Spleen (tissue), 11 donors: ENCODE measurements at regions not wholly inside any gene's neighbourhood (a gene's known extent, or its start where the extent isn't known, plus 50 kb on each side); places are given as distances from the start of the nearest gene placed in this dataset.
"Not testable (repeated sequence)": the region's sequence is repeated elsewhere in the genome, so short reads cannot be mapped to it uniquely, and the experiment has no call there.

Experiments used
- DNase-seq: peaks from one replicate; pipeline ENCODE4 v3.0.0-alpha.2; 2020
- H3K27ac ChIP-seq, 8 donors: fragments of 200-600 bp; sonication (generic) in 7 of 8; 1 replicate in 4 of 8; 2 replicates in 4 of 8; pipeline versions ENCODE4 v1.5.0 to v1.8.0; 2016 to 2021; ENCODE audit warnings: inconsistent platforms in 4 of 8, mild to moderate bottlenecking in 4 of 8, moderate library complexity in 1 of 8
- H3K27me3 ChIP-seq, 7 donors: fragments of 200-600 bp; sonication (generic) in 6 of 7; replicated peaks in 1 of 7; 1 replicate in 4 of 7; 2 replicates in 3 of 7; pipeline versions ENCODE4 v1.5.0 to v1.8.0; 2016 to 2021; ENCODE audit warnings: inconsistent platforms in 3 of 7, mild to moderate bottlenecking in 1 of 7
- H3K36me3 ChIP-seq, 6 donors: fragments of 200-600 bp; sonication (generic) in 5 of 6; 1 replicate in 4 of 6; 2 replicates in 2 of 6; pipeline versions ENCODE4 v1.5.0 to v1.8.0; 2016 to 2021; ENCODE audit warnings: inconsistent platforms in 2 of 6
- H3K4me1 ChIP-seq, 6 donors: fragments of 200-600 bp; sonication (generic) in 5 of 6; 1 replicate in 3 of 6; 2 replicates in 3 of 6; pipeline versions ENCODE4 v1.5.0 to v1.8.0; 2016 to 2021; ENCODE audit warnings: inconsistent platforms in 3 of 6
- H3K4me3 ChIP-seq, 8 donors: fragments of 200-600 bp; sonication (generic) in 7 of 8; 1 replicate in 4 of 8; 2 replicates in 4 of 8; pipeline versions ENCODE4 v1.5.0 to v1.8.0; 2016 to 2021; ENCODE audit warnings: inconsistent platforms in 4 of 8, mild to moderate bottlenecking in 4 of 8, moderate library complexity in 2 of 8
- H3K9me3 ChIP-seq, 8 donors: fragments of 200-600 bp; sonication (generic) in 7 of 8; 1 replicate in 4 of 8; 2 replicates in 4 of 8; pipeline versions ENCODE4 v1.5.0 to v1.8.0; 2016 to 2021; ENCODE audit warnings: inconsistent platforms in 4 of 8
- CTCF ChIP-seq, 11 experiments: fragments of 200-600 bp in 7 of 11; fragments of 450-650 bp in 4 of 11; sonication (generic) in 4 of 11; IDR thresholded peaks in 8 of 11; conservative IDR thresholded peaks in 3 of 11; 1 replicate in 7 of 11; 2 replicates in 4 of 11; pipeline versions ENCODE4 v1.4.0 to v1.8.0; 2016 to 2021; ENCODE audit warnings: antibody characterized with exemption in 11 of 11, inconsistent platforms in 4 of 11, mild to moderate bottlenecking in 1 of 11
- POLR2A ChIP-seq, 3 donors: fragments of 450-650 bp; IDR thresholded peaks; one replicate each; pipeline ENCODE4 v1.5.1; 2017; ENCODE audit warnings: antibody characterized with exemption in 3 of 3, mild to moderate bottlenecking in 1 of 3
- POLR2AphosphoS5 ChIP-seq, 3 donors: sonication (generic); formaldehyde crosslinking; IDR thresholded peaks; one replicate each; pipeline ENCODE4 v1.5.1; 2017; ENCODE audit warnings: antibody characterized with exemption in 3 of 3
- WGBS, 5 donors: extraction: QIAGEN DNeasy Blood & Tissue Kit in 3 of 5; methylation state at CpG; one replicate each; pipeline versions ENCODE4 v1.1.5 to v1.1.7; 2013 to 2018; 5-methylcytosine and 5-hydroxymethylcytosine counted together
- intact Hi-C: fragments of 100-400 bp; cut with DNase I; formaldehyde crosslinking; loops from one replicate; pipeline ENCODE4 v1.15.0; 2023; ENCODE audit warnings: low total_unique reads
- donor health status: healthy with polysubstance abuse.
- donor health status: DM: no; HTN: no; CAD: no; lungs with moderate emphysema.
- donor health status: DM: no; HTN: no; CAD: no.
- donor health status: Bipolar disorder and iron deficiency.
- donor health status: healthy.
- donor health status: DM: no; HTN: no; CAD: no.
- donor health status: DM: yes; HTN: yes; CAD: no.

DNA sequence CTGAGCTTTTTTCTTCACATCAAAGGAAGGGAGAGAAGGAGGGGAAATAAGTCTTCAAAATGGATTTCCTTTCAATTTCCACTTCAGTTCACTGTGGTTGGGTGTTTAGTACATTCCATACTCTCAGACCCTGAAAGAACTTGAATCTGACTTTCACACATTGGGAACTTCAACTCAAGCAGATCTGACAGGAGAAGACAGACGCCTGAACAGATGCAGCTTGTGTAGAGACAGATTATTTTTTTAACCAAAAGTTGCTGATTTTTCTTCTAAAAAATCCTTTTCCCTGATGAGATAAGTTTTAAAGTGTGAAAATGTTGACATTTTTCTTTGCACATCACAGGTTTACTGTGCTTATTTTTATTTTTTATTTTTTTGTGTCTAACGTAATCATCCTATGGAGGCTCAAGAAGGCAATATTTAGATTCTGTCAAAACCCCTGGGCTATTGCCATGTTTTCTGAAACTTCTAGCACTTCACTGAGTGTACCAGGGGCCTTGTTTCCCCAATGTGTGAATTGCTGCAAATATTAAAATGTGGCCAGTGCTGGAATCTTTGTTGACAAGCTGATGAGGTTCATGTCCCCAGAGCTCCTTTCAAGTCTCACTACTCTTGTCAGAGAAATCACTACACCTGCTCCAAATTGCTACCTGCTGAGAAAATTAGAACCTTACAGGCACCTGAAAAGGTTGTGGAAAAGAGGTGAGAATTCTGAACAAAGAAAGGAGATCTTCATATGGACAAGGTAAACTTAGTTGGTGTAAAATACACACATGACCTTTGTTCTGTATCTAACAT lies 214.8 kb upstream of the BTBD3 start:
- no peak overlapping the region for H3K27ac ChIP-seq
- no peak overlapping the region for H3K4me3 ChIP-seq
- H3K27me3 ChIP-seq: no peaks in the 10 kb centered on the region
- no peaks in the 10 kb centered on the region for H3K4me1 ChIP-seq
- peaks cover 0 to 9% (median 0%) of the 10 kb centered on the region in 8 donors for H3K9me3 ChIP-seq
- no peaks in the 10 kb centered on the region for H3K36me3 ChIP-seq
- 79 to 88% (median 83%) methylated on average over 2 of the region's 2 CpGs for WGBS, 5 donors
- DNase-seq: no peak
- intact Hi-C loops: no loop called here
- no peak for TF ChIP-seq POLR2A (IDR thresholded peaks at IDR 0.05)
- no peak for TF ChIP-seq POLR2AphosphoS5 (IDR thresholded peaks at IDR 0.05)
- no peak for TF ChIP-seq CTCF (IDR thresholded peaks at IDR 0.05 in 8 of 11, conservative IDR thresholded peaks at IDR 0.05 in 3 of 11)

GRCh38 chr20:11705512-11705911 lies 212.2 kb upstream of the BTBD3 start:
- intact Hi-C loops: no loop called here
- DNase-seq: no peak
- no peak overlapping the region for H3K27ac ChIP-seq
- H3K9me3 ChIP-seq: peaks cover 0 to 8% (median 0%) of the 10 kb centered on the region in 8 donors
- H3K4me3 ChIP-seq: no peak overlapping the region
- H3K36me3 ChIP-seq: no peaks in the 10 kb centered on the region
- no peaks in the 10 kb centered on the region for H3K27me3 ChIP-seq
- TF ChIP-seq POLR2A (IDR thresholded peaks at IDR 0.05) (no peak), POLR2AphosphoS5 (IDR thresholded peaks at IDR 0.05) (no peak), CTCF (IDR thresholded peaks at IDR 0.05 in 8 of 11, conservative IDR thresholded peaks at IDR 0.05 in 3 of 11) (no peak)
- no peaks in the 10 kb centered on the region for H3K4me1 ChIP-seq

GRCh38 chr20:11708223-11708622 lies 209.5 kb upstream of the BTBD3 start:
- H3K36me3 ChIP-seq, DNase-seq, intact Hi-C loops, H3K9me3 ChIP-seq, H3K27me3 ChIP-seq, H3K27ac ChIP-seq, H3K4me3 ChIP-seq, H3K4me1 ChIP-seq: not testable (repeated sequence)
- WGBS, 5 donors: 88 to 96% (median 92%) methylated on average over 9 of the region's 9 CpGs

GRCh38 chr20:11711214-11711613 lies 206.5 kb upstream of the BTBD3 start:
- H3K36me3 ChIP-seq: no peaks in the 10 kb centered on the region
- TF ChIP-seq CTCF (IDR thresholded peaks at IDR 0.05 in 8 of 11, conservative IDR thresholded peaks at IDR 0.05 in 3 of 11): no peak
- no peak for TF ChIP-seq POLR2AphosphoS5 (IDR thresholded peaks at IDR 0.05)
- no peak for TF ChIP-seq POLR2A (IDR thresholded peaks at IDR 0.05)
- peaks cover 0 to under 1% (median 0%) of the 10 kb centered on the region in 8 donors for H3K9me3 ChIP-seq
- H3K4me1 ChIP-seq: no peaks in the 10 kb centered on the region
- intact Hi-C loops: no loop called here
- no peak overlapping the region for H3K4me3 ChIP-seq
- no peaks in the 10 kb centered on the region for H3K27me3 ChIP-seq
- no peak for DNase-seq
- H3K27ac ChIP-seq: no peak overlapping the region
- WGBS, 5 donors: 83 to 91% (median 87%) methylated on average over 5 of the region's 5 CpGs
